Prostate gland (tissue), 2 donors: ENCODE measurements at regions not wholly inside any gene's neighbourhood (a gene's known extent, or its start where the extent isn't known, plus 50 kb on each side); places are given as distances from the start of the nearest gene placed in this dataset.

Experiments
- POLR2A ChIP-seq: fragments of 450-650 bp; IDR thresholded peaks from one replicate; pipeline ENCODE4 v1.6.1; 2016; ENCODE audit warnings: antibody characterized with exemption, mild to moderate bottlenecking
- POLR2AphosphoS5 ChIP-seq: sonication (generic); formaldehyde crosslinking; IDR thresholded peaks from one replicate; pipeline ENCODE4 v1.6.1; 2017; ENCODE audit warnings: antibody characterized with exemption
- TF ChIP-seq, protein P1 (sequence below), 4 experiments: fragments of 200-600 bp in 2 of 4; fragments of 450-650 bp in 2 of 4; sonication (generic) in 2 of 4; IDR thresholded peaks; 1 replicate in 3 of 4; 2 replicates in 1 of 4; pipeline ENCODE4 v1.5.1; 2016 to 2019; ENCODE audit warnings: antibody characterized with exemption in 4 of 4, mild to moderate bottlenecking in 2 of 4, moderate library complexity in 2 of 4

DNA sequence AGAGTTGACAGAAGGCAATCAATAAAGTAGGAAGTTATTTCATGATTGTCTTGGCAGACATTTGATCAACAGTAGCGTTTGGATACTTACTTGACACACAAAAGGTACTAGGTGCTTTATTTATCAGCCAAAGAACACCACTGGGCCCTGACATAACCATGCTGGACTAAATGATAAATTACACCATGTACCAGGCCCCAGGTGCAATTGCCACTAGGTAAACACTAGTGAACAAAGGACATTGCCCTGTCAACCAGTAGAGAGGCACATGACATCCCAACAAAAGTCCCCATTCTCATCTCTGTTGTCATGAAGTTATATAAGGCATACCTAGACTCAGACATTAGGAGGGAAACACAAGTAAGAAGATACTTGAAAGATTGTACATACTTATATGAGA, 747.2 kb downstream of the SATB2 start:
- TF ChIP-seq, protein P1, sequence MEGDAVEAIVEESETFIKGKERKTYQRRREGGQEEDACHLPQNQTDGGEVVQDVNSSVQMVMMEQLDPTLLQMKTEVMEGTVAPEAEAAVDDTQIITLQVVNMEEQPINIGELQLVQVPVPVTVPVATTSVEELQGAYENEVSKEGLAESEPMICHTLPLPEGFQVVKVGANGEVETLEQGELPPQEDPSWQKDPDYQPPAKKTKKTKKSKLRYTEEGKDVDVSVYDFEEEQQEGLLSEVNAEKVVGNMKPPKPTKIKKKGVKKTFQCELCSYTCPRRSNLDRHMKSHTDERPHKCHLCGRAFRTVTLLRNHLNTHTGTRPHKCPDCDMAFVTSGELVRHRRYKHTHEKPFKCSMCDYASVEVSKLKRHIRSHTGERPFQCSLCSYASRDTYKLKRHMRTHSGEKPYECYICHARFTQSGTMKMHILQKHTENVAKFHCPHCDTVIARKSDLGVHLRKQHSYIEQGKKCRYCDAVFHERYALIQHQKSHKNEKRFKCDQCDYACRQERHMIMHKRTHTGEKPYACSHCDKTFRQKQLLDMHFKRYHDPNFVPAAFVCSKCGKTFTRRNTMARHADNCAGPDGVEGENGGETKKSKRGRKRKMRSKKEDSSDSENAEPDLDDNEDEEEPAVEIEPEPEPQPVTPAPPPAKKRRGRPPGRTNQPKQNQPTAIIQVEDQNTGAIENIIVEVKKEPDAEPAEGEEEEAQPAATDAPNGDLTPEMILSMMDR (IDR thresholded peaks at IDR 0.05) = no peak
- no peak for TF ChIP-seq POLR2AphosphoS5
- no peak for TF ChIP-seq POLR2A
